Gastrocnemius medialis (tissue), 4 donors: ENCODE measurements at regions not wholly inside any gene's neighbourhood (a gene's known extent, or its start where the extent isn't known, plus 50 kb on each side); places are given as distances from the start of the nearest gene placed in this dataset.

Source experiments
- ATAC-seq, 2 donors: fragments of 150-250 bp; one replicate each; pipeline ENCODE4 v1.9.1; 2016
- DNase-seq, 2 donors: peaks; one replicate each; pipeline ENCODE4 v3.0.0-alpha.2; 2019
- H3K27ac ChIP-seq, 4 donors: fragments of 200-600 bp; sonication (generic); 1 replicate in 1 of 4; 2 replicates in 3 of 4; pipeline ENCODE4 v1.5.1; 2016 to 2018; ENCODE audit warnings: mild to moderate bottlenecking in 2 of 4, moderate library complexity in 1 of 4
- H3K27me3 ChIP-seq, 3 donors: fragments of 200-600 bp; sonication (generic) in 2 of 3; 1 replicate in 1 of 3; 2 replicates in 2 of 3; pipeline versions ENCODE4 v1.5.1 to v1.6.0; 2016 to 2019; ENCODE audit warnings: mild to moderate bottlenecking in 1 of 3, moderate library complexity in 1 of 3
- H3K36me3 ChIP-seq, 2 donors: fragments of 200-600 bp; sonication (generic) in 1 of 2; one replicate each; pipeline ENCODE4 v1.5.1; 2017 to 2018
- H3K4me1 ChIP-seq, 2 donors: fragments of 200-600 bp; sonication (generic) in 1 of 2; one replicate each; pipeline ENCODE4 v1.5.1; 2016 to 2017; ENCODE audit warnings: mild to moderate bottlenecking in 2 of 2
- H3K4me3 ChIP-seq, 4 donors: fragments of 200-600 bp; sonication (generic) in 3 of 4; 1 replicate in 1 of 4; 2 replicates in 3 of 4; pipeline ENCODE4 v1.5.1; 2016 to 2019; ENCODE audit warnings: mild to moderate bottlenecking in 2 of 4
- H3K9me3 ChIP-seq, 3 donors: fragments of 200-600 bp; sonication (generic) in 2 of 3; 1 replicate in 1 of 3; 2 replicates in 2 of 3; pipeline ENCODE4 v1.5.1; 2016 to 2019
- CTCF ChIP-seq, 5 experiments: fragments of 450-650 bp in 3 of 5; fragments of 200-600 bp in 2 of 5; sonication (generic) in 2 of 5; IDR thresholded peaks in 4 of 5; conservative IDR thresholded peaks in 1 of 5; 1 replicate in 4 of 5; 2 replicates in 1 of 5; pipeline ENCODE4 v1.5.1; 2016 to 2019; ENCODE audit warnings: antibody characterized with exemption in 5 of 5, mild to moderate bottlenecking in 3 of 5, moderate library complexity in 3 of 5
- POLR2A ChIP-seq, 2 donors: fragments of 450-650 bp; IDR thresholded peaks; one replicate each; pipeline ENCODE4 v1.6.1; 2017; ENCODE audit warnings: antibody characterized with exemption in 2 of 2, mild to moderate bottlenecking in 2 of 2, moderate library complexity in 2 of 2
- in situ Hi-C, 4 donors: fragments of 200-750 bp; cut with MboI; loops; one replicate each; pipeline versions ENCODE4 v1.15.0 to v1.8.0; 2017; ENCODE audit warnings: low sequenced_read_pairs in 4 of 4
- intact Hi-C: fragments of 100-400 bp; cut with DNase I; formaldehyde crosslinking; loops from one replicate; pipeline ENCODE4 v1.15.1; 2023; ENCODE audit warnings: low total_unique reads
- microRNA counts, 2 donors: library from miRNA; unstranded; fragments of <30 nt; microRNA quantifications; one replicate each; lab custom pipeline; 2016
- microRNA-seq, 2 donors: library from miRNA; unstranded; fragments of <30 nt; microRNA quantifications; one replicate each; pipeline ENCODE4, GENCODE V29; 2016; ENCODE audit warnings: borderline replicate concordance in 2 of 2

GRCh38 chr5:96015709-96016108 lies 54.1 kb upstream of the ELL2 start:
- in situ Hi-C loops: no loop called here
- no peak for ATAC-seq
- DNase-seq: no peak
- Histone ChIP-seq H3K4me1 (no peaks in the 10 kb centered on the region), H3K36me3 (no peaks in the 10 kb centered on the region), H3K4me3 (no peak overlapping the region), H3K27me3 (no peaks in the 10 kb centered on the region), H3K9me3 (no peaks in the 10 kb centered on the region), H3K27ac (no peak overlapping the region)
- intact Hi-C loops: no loop called here
- no peak for TF ChIP-seq POLR2A (IDR thresholded peaks at IDR 0.05)
- no peak for TF ChIP-seq CTCF (IDR thresholded peaks at IDR 0.05 in 4 of 5, conservative IDR thresholded peaks at IDR 0.05 in 1 of 5)

GRCh38 chr5:96014395-96014794 lies 52.7 kb upstream of the ELL2 start:
- H3K36me3 ChIP-seq: no peaks in the 10 kb centered on the region
- in situ Hi-C loops (no loop called here), intact Hi-C loops (no loop called here)
- H3K27ac ChIP-seq: no peak overlapping the region
- no peak for DNase-seq
- H3K27me3 ChIP-seq: no peaks in the 10 kb centered on the region
- no peak for ATAC-seq
- H3K4me1 ChIP-seq: no peaks in the 10 kb centered on the region
- H3K9me3 ChIP-seq: no peaks in the 10 kb centered on the region
- no peak overlapping the region for H3K4me3 ChIP-seq
- TF ChIP-seq POLR2A (IDR thresholded peaks at IDR 0.05): no peak
- no peak for TF ChIP-seq CTCF (IDR thresholded peaks at IDR 0.05 in 4 of 5, conservative IDR thresholded peaks at IDR 0.05 in 1 of 5)

GRCh38 chr5:96013254-96013653 lies 51.6 kb upstream of the ELL2 start:
- TF ChIP-seq CTCF (IDR thresholded peaks at IDR 0.05 in 4 of 5, conservative IDR thresholded peaks at IDR 0.05 in 1 of 5) (no peak), POLR2A (IDR thresholded peaks at IDR 0.05) (no peak)
- no peak overlapping the region for H3K27ac ChIP-seq
- H3K27me3 ChIP-seq: no peaks in the 10 kb centered on the region
- intact Hi-C loops (no loop called here), in situ Hi-C loops (no loop called here)
- DNase-seq (no peak), ATAC-seq (no peak)
- H3K36me3 ChIP-seq: no peaks in the 10 kb centered on the region
- H3K4me1 ChIP-seq: no peaks in the 10 kb centered on the region
- H3K4me3 ChIP-seq: no peak overlapping the region
- no peaks in the 10 kb centered on the region for H3K9me3 ChIP-seq

GRCh38 chr5:96012399-96012798 lies 50.7 kb upstream of the ELL2 start:
- TF ChIP-seq POLR2A (IDR thresholded peaks at IDR 0.05) (no peak), CTCF (IDR thresholded peaks at IDR 0.05 in 4 of 5, conservative IDR thresholded peaks at IDR 0.05 in 1 of 5) (no peak)
- DNase-seq (no peak), ATAC-seq (no peak)
- Histone ChIP-seq H3K9me3 (no peaks in the 10 kb centered on the region), H3K27me3 (no peaks in the 10 kb centered on the region), H3K4me3 (no peak overlapping the region), H3K36me3 (no peaks in the 10 kb centered on the region), H3K27ac (no peak overlapping the region), H3K4me1 (no peaks in the 10 kb centered on the region)
- in situ Hi-C loops (no loop called here), intact Hi-C loops (no loop called here)

MicroRNA genes in the stretch of these regions (microRNA counts, 767-probe panel; counts per million panel counts)
- microRNA hsa-miR-583 (lab: Ali Mortazavi, UCI): 356 to 448 counts per million in 2 donors

Small RNA genes lying in the stretch of these regions (microRNA-seq; reads per million reads assigned to microRNA genes)
- 0 reads per million in 2 donors for gene MIR583
